CD1c-positive myeloid dendritic cell (primary cell): ENCODE measurements at regions not wholly inside any gene's neighbourhood (a gene's known extent, or its start where the extent isn't known, plus 50 kb on each side); places are given as distances from the start of the nearest gene placed in this dataset.
"Not testable (repeated sequence)": the region's sequence is repeated elsewhere in the genome, so short reads cannot be mapped to it uniquely, and the experiment has no call there.

Experiments used
- DNase-seq: peaks from one replicate; pipeline ENCODE4 v3.0.0-alpha.2; 2016; ENCODE audit errors: extremely low spot score

- DNase-seq = no peak
These were observed 52.8 kb upstream of the CLDN24 start for GRCh38 chr4:183374950-183375555.

GRCh38 chr4:183376381-183376780, 54.2 kb upstream of the CLDN24 start:
- no peak for DNase-seq

- DNase-seq = no peak
These were observed 55.3 kb upstream of the CLDN24 start for GRCh38 chr4:183377491-183377890.

GRCh38 chr4:183378347-183378746, 56.1 kb upstream of the CLDN24 start:
- not testable (repeated sequence) for DNase-seq

- no peak for DNase-seq
These were observed 58.7 kb upstream of the CLDN24 start for GRCh38 chr4:183380901-183381300.

GRCh38 chr4:183383606-183384005, 60.8 kb upstream of the CDKN2AIP start:
- DNase-seq = no peak

- DNase-seq = no peak
These were observed 59.9 kb upstream of the CDKN2AIP start for GRCh38 chr4:183384516-183384915.

GRCh38 chr4:183384983-183385382, 59.5 kb upstream of the CDKN2AIP start:
- no peak for DNase-seq

- no peak for DNase-seq
These were observed 56.4 kb upstream of the CDKN2AIP start for GRCh38 chr4:183388021-183388420.

- DNase-seq = no peak
These were observed 55.7 kb upstream of the CDKN2AIP start for GRCh38 chr4:183388777-183389176.

- DNase-seq = no peak
These were observed 54.1 kb upstream of the CDKN2AIP start for GRCh38 chr4:183390374-183390773.

GRCh38 chr4:183391204-183391603, 53.2 kb upstream of the CDKN2AIP start:
- no peak for DNase-seq

GRCh38 chr4:183392377-183392776, 52.1 kb upstream of the CDKN2AIP start:
- peak; percentile 68 for DNase-seq

GRCh38 chr4:183393446-183393845, 51.0 kb upstream of the CDKN2AIP start:
- DNase-seq = no peak

GRCh38 chr4:183394166-183394951, 50.1 kb upstream of the CDKN2AIP start:
- no peak for DNase-seq
